ENCODE measurements at regions not wholly inside any gene's neighbourhood (a gene's known extent, or its start where the extent isn't known, plus 50 kb on each side); places are given as distances from the start of the nearest gene placed in this dataset.

GRCh38 chr2:220880623-220881596 lies 691.2 kb downstream of the EPHA4 start:
- DNase-seq: no peak

DNA sequence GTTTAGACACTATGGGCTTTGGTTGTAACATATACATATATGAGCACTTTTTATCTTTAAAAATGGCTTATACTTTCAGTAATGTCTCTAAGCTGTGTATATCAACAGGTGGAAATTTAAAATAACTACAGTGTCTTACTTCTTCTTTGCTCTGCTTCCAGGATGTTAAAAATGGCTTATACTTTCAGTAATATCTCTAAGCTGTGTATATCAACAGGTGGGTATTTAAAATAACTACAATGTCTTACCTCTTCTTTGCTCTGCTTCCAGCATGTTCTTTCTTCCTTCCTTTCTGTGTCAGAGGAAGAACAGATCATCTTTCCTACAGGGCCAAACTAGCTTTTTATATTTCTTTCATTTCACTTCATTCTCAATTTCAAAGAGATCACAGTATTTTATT lies 689.6 kb downstream of the EPHA4 start:
- DNase-seq: no peak

DNA sequence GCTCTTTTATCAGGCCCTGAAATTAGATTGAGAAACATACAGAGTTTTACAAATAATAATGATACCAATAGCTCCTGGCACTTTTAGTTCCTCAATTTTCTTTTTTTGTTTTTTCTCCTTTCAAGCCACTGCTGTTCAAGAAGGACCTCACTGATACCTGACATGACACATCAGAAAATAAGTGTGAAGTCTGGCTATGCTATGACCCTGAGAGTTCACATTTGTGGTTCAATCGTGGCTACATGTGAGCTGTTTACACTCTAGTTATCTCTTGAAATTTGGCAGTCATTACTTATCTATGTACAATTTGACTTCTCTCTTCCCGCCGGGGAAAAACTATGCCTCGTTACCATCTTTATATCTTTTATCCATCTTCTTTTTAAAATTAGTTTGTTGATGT lies 686.5 kb downstream of the EPHA4 start:
- no peak for DNase-seq

GRCh38 chr2:220887271-220887870 lies 684.7 kb downstream of the EPHA4 start:
- DNase-seq: no peak

GRCh38 chr2:220887876-220888275 lies 684.2 kb downstream of the EPHA4 start:
- DNase-seq: no peak

DNA sequence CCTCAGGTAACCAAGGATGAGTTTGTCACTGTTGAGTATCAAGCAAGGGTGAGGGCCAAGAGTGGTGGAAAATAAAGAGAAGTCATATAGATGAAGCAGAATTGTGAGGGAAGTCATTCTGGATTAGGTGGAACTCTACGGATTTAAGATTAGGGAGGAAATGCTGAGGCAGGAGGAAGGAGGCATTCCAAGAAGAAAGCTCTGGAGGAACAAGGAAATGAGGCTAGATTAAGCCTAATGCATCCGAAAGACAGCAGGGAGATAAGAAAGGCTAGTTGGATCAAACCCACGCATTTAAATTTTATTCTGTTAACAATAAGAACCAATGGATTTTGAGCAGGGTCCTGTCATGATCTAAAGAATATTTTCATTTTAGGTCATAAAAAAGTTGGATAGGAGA lies 681.2 kb downstream of the EPHA4 start:
- no peak for DNase-seq

DNA sequence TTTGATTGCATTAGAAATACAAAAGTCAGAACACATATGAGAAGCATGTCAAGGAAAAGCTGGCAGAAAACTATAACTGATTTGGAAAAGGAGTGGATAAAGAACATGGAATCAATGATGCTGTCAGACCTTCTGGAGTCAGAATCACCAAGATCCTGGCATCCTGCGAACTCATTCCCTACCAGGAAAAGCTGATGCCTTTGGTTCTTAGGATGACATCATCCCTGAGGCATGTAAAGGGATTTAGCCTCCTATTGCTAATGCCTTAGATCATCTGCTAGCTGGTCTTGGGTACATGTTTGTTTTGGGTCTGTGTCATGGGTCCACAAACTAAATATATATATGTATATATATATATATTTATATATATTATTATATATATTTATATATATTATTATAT lies 680.7 kb downstream of the EPHA4 start:
- DNase-seq: no peak

GRCh38 chr2:220892018-220892634 lies 680.0 kb downstream of the EPHA4 start:
- no peak for DNase-seq

DNA sequence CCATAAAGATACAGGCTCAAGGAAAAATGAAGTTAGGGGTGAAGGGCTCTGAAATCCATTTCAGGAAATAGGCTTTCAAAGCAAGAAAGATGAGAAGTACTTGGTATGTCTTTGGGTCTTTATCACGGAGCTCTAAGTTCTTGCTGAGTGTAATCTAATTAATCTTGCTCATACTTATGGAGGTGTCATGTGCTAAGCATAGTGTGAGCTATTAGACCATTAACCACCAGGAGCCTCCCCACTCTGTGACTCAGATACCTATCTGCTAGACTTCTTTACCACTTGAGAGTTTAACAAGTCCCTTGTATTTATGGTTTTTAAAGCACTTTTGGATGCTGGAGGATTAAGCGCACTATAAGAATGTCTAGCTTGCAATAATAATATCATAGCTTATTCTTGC lies 678.7 kb downstream of the EPHA4 start:
- no peak for DNase-seq

- DNase-seq: peak in 1 of 4 experiments; percentile 7
These were observed 678.0 kb downstream of the EPHA4 start for GRCh38 chr2:220894069-220894468.

GRCh38 chr2:220899492-220899891 lies 672.6 kb downstream of the EPHA4 start:
- DNase-seq: no peak

DNA sequence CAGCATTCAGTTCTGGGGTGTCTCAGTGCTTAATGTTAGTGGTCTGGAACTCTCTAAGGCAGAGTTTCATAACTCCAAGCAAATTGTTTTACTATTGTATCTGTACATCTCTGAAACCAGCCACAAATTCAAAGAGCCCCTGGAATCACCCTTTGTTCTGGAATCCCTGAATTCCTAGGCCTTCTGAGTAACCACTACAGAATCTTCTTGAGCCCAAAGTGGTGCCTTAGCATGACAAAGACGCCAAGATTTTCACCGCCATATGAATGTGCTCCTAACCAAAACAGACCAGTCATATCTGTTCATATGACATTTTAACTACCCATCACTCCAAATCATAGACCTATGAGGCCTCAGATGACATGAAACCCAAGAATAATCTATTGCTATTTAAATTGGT lies 668.1 kb downstream of the EPHA4 start:
- DNase-seq: no peak

GRCh38 chr2:220913384-220913783 lies 658.7 kb downstream of the EPHA4 start:
- DNase-seq: no peak

GRCh38 chr2:220915092-220915623 lies 656.9 kb downstream of the EPHA4 start:
- no peak for DNase-seq

- DNase-seq: no peak
These were observed 655.2 kb downstream of the EPHA4 start for GRCh38 chr2:220916931-220917330.

GRCh38 chr2:220930271-220931076 lies 641.6 kb downstream of the EPHA4 start:
- DNase-seq: no peak

DNA sequence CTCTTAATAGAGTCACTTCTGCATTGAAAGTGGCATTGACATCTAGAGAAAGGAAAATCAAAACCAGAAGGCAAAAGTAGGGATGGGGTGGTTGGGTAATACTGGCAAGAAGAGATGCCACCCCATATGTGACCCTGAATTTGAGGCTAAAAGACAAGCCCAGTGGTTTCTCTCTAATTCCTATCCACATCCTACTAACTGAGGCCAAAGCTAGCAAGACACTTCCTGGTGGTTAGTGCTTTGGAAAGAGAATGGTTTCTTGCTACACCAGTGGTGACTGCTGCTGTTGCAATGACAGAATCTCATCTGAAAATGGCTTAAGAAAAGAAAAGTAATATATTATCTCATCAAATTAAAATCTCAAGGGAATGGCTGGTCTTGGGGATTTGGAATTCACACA lies 640.6 kb downstream of the EPHA4 start:
- no peak for DNase-seq

DNA sequence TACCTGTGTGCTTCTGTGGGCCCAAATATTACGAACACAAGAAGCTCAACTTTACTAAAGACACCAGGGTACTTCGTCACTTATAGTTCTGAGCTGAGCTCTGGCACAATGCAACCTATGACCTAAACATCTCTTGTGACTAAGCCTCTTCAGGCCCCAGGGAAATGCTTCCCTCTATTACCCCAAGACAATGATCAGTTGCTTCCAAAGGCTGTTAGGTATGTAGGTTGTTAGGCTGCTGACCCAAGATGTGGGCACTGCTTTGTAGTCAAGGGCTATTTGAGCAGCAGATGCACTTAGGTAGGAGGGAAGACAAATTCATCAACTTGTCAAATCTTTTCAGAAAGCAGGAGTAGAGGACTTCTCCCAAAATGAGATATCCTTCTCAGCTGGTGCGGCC lies 640.1 kb downstream of the EPHA4 start:
- no peak for DNase-seq

- no peak for DNase-seq
These were observed 636.2 kb downstream of the EPHA4 start for GRCh38 chr2:220935789-220936321.

DNA sequence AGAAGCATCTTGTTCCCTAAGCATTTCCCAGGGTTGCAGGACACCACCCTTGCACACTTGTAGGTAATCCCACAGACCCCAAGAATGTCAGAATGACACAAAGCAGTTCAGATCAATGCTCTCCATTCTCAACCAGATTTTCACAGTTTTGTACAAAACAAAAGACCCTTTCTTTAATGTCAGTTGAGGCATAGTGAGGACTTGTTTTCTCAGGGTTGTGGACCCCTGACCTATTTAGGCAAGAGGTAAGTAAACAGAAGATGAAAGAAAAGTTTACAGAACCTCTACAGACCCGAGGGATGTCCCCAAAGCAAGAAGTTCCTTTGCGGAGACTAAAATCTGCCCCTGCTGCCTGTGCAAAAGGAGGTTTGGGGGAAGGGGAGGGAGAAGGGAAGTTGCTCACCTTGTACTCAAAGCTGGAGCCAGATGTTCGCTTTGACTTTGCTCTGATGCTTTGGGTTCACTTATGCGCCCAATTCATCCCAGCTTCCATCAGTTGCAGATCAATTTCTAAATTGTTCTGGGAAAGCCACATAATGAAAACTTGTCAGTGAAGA lies 635.4 kb downstream of the EPHA4 start:
- no peak for DNase-seq

DNA sequence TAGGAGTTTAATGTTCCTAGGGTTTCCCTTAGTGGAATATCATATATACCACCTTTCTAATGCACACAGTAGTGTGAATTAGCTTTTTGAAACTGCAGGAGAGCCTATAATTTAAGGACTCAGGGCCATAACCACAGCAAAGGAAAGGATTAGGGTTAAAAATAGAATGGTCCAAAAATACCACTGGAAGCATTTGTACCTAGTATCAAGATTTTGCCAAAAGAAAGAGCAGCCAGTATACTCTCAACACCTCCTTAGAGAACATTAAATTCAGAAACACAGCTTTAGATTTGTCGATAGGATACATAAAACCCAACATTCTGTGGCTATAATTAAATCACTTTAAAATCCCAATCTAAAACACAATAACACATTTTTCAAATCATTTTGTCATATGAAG lies 634.9 kb downstream of the EPHA4 start:
- no peak for DNase-seq

DNA sequence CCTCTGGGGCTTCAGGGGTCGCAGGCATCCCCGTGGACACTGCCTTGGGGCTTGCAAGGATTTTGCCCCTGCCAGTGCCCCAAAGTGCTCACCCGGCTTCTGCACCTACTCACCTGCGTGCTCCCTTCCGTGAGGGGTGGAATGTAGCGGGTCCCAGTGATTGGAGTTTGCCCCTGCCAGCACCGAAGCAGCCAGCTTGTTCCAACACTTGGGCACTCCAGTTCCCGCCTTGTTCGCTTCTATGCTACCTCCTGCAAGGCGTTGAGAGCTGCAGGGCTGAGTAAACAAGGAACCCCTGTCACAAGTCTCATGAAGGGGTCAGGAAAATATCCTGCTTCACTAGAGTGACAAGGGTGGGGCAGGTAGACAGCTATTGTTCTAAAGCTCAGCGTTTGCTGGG lies 631.5 kb downstream of the EPHA4 start:
- no peak for DNase-seq

Measured in suppressor macrophage (primary cell).